H1 (cell line): ENCODE measurements at regions not wholly inside any gene's neighbourhood (a gene's known extent, or its start where the extent isn't known, plus 50 kb on each side); places are given as distances from the start of the nearest gene placed in this dataset.

Source experiments
- EGR1 ChIP-seq: IDR thresholded peaks from 2 replicates; pipeline ENCODE4 v1.6.1; 2011; ENCODE audit warnings: low read depth, low read length, borderline replicate concordance
- KDM5A ChIP-seq: fragments of 200-600 bp; IDR thresholded peaks from 2 replicates; pipeline ENCODE4 v1.7.1; 2012; ENCODE audit warnings: mild to moderate bottlenecking, low read length, inconsistent platforms, mixed read lengths
- PHF8 ChIP-seq: fragments of 200-600 bp; sonication (generic); conservative IDR thresholded peaks from 2 replicates; pipeline ENCODE4 v1.7.1; 2012; ENCODE audit warnings: low read depth, mild to moderate bottlenecking, inconsistent platforms, low read length, moderate library complexity
- POLR2AphosphoS5 ChIP-seq: IDR thresholded peaks from 2 replicates; pipeline ENCODE4 v1.6.1; 2011; ENCODE audit warnings: low read depth, low read length

DNA sequence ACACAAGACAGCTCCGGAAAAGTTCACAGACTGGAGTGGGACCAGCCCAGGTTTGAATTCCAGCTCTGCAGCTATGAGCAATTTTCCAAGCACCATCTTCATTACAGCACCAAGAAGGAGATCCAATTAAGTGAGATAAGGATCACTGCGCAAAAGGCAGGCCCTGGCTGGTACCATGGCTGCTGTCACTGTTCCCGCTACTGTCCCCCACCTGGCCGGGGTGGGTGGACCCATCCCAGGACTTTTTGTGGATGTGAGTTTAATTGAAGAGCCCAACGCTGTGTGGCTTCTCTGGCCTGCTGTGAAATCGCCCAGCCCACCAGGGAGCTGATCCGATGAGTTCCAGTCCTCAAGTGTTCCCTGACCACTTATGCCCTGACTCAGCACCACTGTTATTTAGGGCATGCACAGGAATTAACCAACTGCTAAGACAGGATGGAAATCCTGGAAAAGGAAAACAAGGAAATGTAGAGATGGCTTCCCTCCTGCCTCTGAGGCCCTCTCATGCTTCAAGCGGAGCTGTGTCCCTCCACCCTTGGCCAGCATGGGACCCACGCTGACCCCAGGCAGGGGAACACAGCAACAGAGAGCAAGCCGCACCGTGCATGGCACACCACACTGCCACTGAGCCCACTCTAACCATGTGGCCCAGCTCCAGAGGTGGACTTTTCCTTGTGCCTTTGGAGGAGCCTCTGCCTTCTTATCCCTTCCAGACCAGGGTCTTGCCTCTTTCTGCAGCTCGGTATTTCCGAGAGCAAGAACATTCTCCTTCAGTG is 150.0 kb upstream of the CST7 start (continued):
- TF ChIP-seq KDM5A, result no peak
- no peak for TF ChIP-seq PHF8
- no peak for TF ChIP-seq EGR1
- no peak for TF ChIP-seq POLR2AphosphoS5
